ENCODE measurements at regions not wholly inside any gene's neighbourhood (a gene's known extent, or its start where the extent isn't known, plus 50 kb on each side); places are given as distances from the start of the nearest gene placed in this dataset.

- FAIRE-seq, result no peak
- TF ChIP-seq POU2F2 (IDR thresholded peaks at IDR 0.05; ENCODE audit: low read depth, low read length), result no peak
- no peak for TF ChIP-seq TAF1 (IDR thresholded peaks at IDR 0.05; ENCODE audit: low read depth, low read length)
- no peak for TF ChIP-seq PAX5 (IDR thresholded peaks at IDR 0.05; ENCODE audit: insufficient read depth, low read length, severe bottlenecking)
- TF ChIP-seq POLR2A (IDR thresholded peaks at IDR 0.05; ENCODE audit: low read depth, low read length), result no peak
- no peak for TF ChIP-seq POLR2AphosphoS5 (IDR thresholded peaks at IDR 0.05; ENCODE audit: low read depth, low read length)
- no peak for TF ChIP-seq SPI1 (IDR thresholded peaks at IDR 0.05; ENCODE audit: low read depth, low read length)
- DNase-seq (ENCODE audit: insufficient read length, low spot score), result no peak
Observed at GRCh38 chr12:47586952-47587669, 118.7 kb downstream of the RPAP3 start.

- FAIRE-seq (no peak), DNase-seq (ENCODE audit: insufficient read length, low spot score) (no peak)
- no peak for TF ChIP-seq PAX5 (IDR thresholded peaks at IDR 0.05; ENCODE audit: insufficient read depth, low read length, severe bottlenecking)
- TF ChIP-seq POLR2AphosphoS5 (IDR thresholded peaks at IDR 0.05; ENCODE audit: low read depth, low read length), result no peak
- no peak for TF ChIP-seq POLR2A (IDR thresholded peaks at IDR 0.05; ENCODE audit: low read depth, low read length)
- no peak for TF ChIP-seq POU2F2 (IDR thresholded peaks at IDR 0.05; ENCODE audit: low read depth, low read length)
- no peak for TF ChIP-seq TAF1 (IDR thresholded peaks at IDR 0.05; ENCODE audit: low read depth, low read length)
- TF ChIP-seq SPI1 (IDR thresholded peaks at IDR 0.05; ENCODE audit: low read depth, low read length), result no peak
Observed at GRCh38 chr12:47585507-47585906, 120.3 kb downstream of the RPAP3 start.

- TF ChIP-seq POU2F2 (IDR thresholded peaks at IDR 0.05; ENCODE audit: low read depth, low read length), result no peak
- no peak for FAIRE-seq
Observed at GRCh38 chr12:47578836-47579235, 127.0 kb downstream of the RPAP3 start.

GRCh38 chr12:47577206-47577989 is 128.4 kb downstream of the RPAP3 start:
- FAIRE-seq, result no peak
- TF ChIP-seq TAF1 (IDR thresholded peaks at IDR 0.05; ENCODE audit: low read depth, low read length) (no peak), PAX5 (IDR thresholded peaks at IDR 0.05; ENCODE audit: insufficient read depth, low read length, severe bottlenecking) (no peak), POLR2A (IDR thresholded peaks at IDR 0.05; ENCODE audit: low read depth, low read length) (no peak), POLR2AphosphoS5 (IDR thresholded peaks at IDR 0.05; ENCODE audit: low read depth, low read length) (no peak), SPI1 (IDR thresholded peaks at IDR 0.05; ENCODE audit: low read depth, low read length) (no peak), POU2F2 (IDR thresholded peaks at IDR 0.05; ENCODE audit: low read depth, low read length) (no peak)
- no peak for DNase-seq (ENCODE audit: insufficient read length, low spot score)

More at GRCh38 chr12:47578836-47579235, 127.0 kb downstream of the RPAP3 start:
- DNase-seq (ENCODE audit: insufficient read length, low spot score), result no peak

- TF ChIP-seq PAX5 (IDR thresholded peaks at IDR 0.05; ENCODE audit: insufficient read depth, low read length, severe bottlenecking) (no peak), POLR2AphosphoS5 (IDR thresholded peaks at IDR 0.05; ENCODE audit: low read depth, low read length) (no peak), POLR2A (IDR thresholded peaks at IDR 0.05; ENCODE audit: low read depth, low read length) (no peak), TAF1 (IDR thresholded peaks at IDR 0.05; ENCODE audit: low read depth, low read length) (no peak), SPI1 (IDR thresholded peaks at IDR 0.05; ENCODE audit: low read depth, low read length) (no peak), POU2F2 (IDR thresholded peaks at IDR 0.05; ENCODE audit: low read depth, low read length) (no peak)
- DNase-seq (ENCODE audit: insufficient read length, low spot score) (no peak), FAIRE-seq (no peak)
Observed at GRCh38 chr12:47576289-47576945, 129.4 kb downstream of the RPAP3 start.

GRCh38 chr12:47574252-47575021 is 131.4 kb downstream of the RPAP3 start:
- no peak for DNase-seq (ENCODE audit: insufficient read length, low spot score)
- FAIRE-seq, result no peak

GRCh38 chr12:47573146-47573659 is 132.6 kb downstream of the RPAP3 start:
- no peak for FAIRE-seq
- no peak for DNase-seq (ENCODE audit: insufficient read length, low spot score)
- TF ChIP-seq PAX5 (IDR thresholded peaks at IDR 0.05; ENCODE audit: insufficient read depth, low read length, severe bottlenecking) (no peak), SPI1 (IDR thresholded peaks at IDR 0.05; ENCODE audit: low read depth, low read length) (no peak), POLR2AphosphoS5 (IDR thresholded peaks at IDR 0.05; ENCODE audit: low read depth, low read length) (no peak), TAF1 (IDR thresholded peaks at IDR 0.05; ENCODE audit: low read depth, low read length) (no peak), POU2F2 (IDR thresholded peaks at IDR 0.05; ENCODE audit: low read depth, low read length) (no peak), POLR2A (IDR thresholded peaks at IDR 0.05; ENCODE audit: low read depth, low read length) (no peak)

More at GRCh38 chr12:47574252-47575021, 131.4 kb downstream of the RPAP3 start:
- TF ChIP-seq SPI1 (IDR thresholded peaks at IDR 0.05; ENCODE audit: low read depth, low read length), result no peak
- TF ChIP-seq POU2F2 (IDR thresholded peaks at IDR 0.05; ENCODE audit: low read depth, low read length), result no peak
- no peak for TF ChIP-seq TAF1 (IDR thresholded peaks at IDR 0.05; ENCODE audit: low read depth, low read length)
- TF ChIP-seq PAX5 (IDR thresholded peaks at IDR 0.05; ENCODE audit: insufficient read depth, low read length, severe bottlenecking), result no peak
- TF ChIP-seq POLR2A (IDR thresholded peaks at IDR 0.05; ENCODE audit: low read depth, low read length), result no peak
- no peak for TF ChIP-seq POLR2AphosphoS5 (IDR thresholded peaks at IDR 0.05; ENCODE audit: low read depth, low read length)

GRCh38 chr12:47570151-47570550 is 135.7 kb downstream of the RPAP3 start:
- TF ChIP-seq POLR2A (IDR thresholded peaks at IDR 0.05; ENCODE audit: low read depth, low read length) (no peak), PAX5 (IDR thresholded peaks at IDR 0.05; ENCODE audit: insufficient read depth, low read length, severe bottlenecking) (no peak), POLR2AphosphoS5 (IDR thresholded peaks at IDR 0.05; ENCODE audit: low read depth, low read length) (no peak), POU2F2 (IDR thresholded peaks at IDR 0.05; ENCODE audit: low read depth, low read length) (no peak), TAF1 (IDR thresholded peaks at IDR 0.05; ENCODE audit: low read depth, low read length) (no peak), SPI1 (IDR thresholded peaks at IDR 0.05; ENCODE audit: low read depth, low read length) (no peak)
- DNase-seq (ENCODE audit: insufficient read length, low spot score), result no peak
- no peak for FAIRE-seq
